ENCODE measurements at regions not wholly inside any gene's neighbourhood (a gene's known extent, or its start where the extent isn't known, plus 50 kb on each side); places are given as distances from the start of the nearest gene placed in this dataset.
"Not testable (repeated sequence)": the region's sequence is repeated elsewhere in the genome, so short reads cannot be mapped to it uniquely, and the experiment has no call there.

DNA sequence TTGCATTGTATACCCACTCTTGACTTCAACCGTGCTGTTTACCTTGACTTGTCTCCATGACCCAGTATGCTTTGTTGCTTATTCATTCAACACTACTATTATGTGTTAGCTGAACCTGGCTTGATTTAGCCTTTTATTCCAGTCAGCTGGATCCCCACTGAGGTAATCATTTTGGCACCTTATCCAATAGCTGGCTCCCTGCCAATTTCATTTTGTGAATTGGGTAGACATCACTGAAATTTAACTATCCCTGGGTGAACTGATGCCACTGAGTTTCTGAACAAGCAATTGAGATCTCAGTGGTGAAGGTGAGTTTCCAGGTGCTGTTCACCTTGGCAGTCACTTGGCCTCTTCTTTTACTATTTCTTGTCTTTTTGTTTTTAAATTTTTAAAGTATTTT is 584.3 kb downstream of the ADCYAP1 start:
- DNase-seq (ENCODE audit: low spot score) = no peak

GRCh38 chr18:1495387-1495786 is 590.7 kb downstream of the ADCYAP1 start:
- DNase-seq (ENCODE audit: low spot score) = no peak

DNA sequence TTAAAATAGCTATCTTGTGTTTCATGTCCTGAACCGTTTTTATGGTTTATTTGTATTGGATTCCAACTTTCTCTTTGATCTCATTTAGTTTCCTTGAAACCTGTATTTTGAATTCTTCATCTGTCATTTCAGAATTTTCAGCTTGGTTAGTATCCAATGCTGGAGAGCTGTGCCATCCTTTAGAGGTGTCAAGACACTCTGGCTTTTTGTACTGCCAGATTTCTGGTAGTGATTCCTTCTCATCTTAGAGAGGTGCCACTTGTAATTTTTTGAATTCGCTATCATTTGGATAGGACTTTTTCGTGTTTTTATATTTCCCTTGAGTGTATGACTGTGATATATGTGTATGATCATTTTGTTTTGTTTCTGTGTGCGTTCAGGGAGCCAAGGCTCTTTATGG is 591.4 kb downstream of the ADCYAP1 start:
- no peak for DNase-seq (ENCODE audit: low spot score)

GRCh38 chr18:1498216-1498615 is 593.5 kb downstream of the ADCYAP1 start:
- DNase-seq (ENCODE audit: low spot score) = no peak

DNA sequence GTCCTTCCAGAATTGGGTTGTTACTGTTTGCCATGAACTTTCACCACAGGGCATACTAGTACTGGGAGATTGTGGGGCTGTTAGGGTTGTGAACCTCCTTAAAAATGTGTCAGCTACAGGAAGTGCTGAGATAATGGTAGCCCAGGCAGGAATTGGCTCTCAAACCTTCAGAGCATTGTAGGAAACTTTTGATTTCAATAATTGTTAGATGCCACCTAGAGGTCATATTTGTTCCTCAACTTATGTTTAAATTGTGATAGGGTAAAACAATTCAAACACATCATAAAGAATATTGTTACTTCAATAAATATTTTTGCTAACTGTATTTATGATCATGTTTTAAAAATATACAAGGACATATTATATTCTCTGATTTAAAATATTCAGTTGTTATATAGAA is 594.6 kb downstream of the ADCYAP1 start:
- peak; percentile 48 for DNase-seq (ENCODE audit: low spot score)

DNA sequence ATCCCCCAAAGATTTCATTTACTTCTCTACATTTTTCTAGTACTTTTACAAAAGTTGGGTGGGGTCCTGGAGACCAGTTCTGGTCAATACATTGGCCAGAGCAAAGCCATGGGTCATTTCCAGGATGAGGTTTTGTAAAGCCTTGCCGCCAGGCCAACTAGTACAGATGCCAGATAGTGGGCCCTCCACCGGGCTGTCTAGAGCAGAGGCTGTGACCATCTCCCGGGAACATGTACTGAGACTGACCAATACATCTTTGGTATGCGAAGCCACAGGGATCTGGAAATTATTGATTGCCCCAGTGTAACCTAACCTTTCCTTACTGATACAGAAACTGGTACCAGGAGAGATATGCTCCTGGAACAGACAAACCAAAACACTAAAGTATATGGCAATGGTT is 599.2 kb downstream of the ADCYAP1 start:
- DNase-seq (ENCODE audit: low spot score) = no peak

DNA sequence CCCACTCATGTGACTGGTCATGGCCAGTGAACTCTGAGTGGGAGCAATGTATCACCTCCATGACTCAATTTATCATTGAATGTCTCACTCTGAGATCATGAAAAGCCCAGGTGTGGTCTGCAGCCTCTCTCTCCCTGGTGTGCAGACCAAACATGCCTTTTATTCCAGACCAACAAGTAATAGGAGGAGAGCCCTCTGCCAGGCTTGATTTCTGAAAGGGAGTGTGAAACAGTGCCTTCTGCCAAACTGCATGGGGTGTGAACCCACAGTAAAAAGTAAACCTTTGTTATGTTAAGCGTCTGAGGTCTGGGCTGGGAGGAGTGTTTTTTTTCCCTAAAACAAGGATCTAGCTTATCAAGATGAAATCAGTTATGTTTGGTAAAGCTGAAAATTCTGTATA is 601.2 kb downstream of the ADCYAP1 start:
- DNase-seq (ENCODE audit: low spot score) = no peak

DNA sequence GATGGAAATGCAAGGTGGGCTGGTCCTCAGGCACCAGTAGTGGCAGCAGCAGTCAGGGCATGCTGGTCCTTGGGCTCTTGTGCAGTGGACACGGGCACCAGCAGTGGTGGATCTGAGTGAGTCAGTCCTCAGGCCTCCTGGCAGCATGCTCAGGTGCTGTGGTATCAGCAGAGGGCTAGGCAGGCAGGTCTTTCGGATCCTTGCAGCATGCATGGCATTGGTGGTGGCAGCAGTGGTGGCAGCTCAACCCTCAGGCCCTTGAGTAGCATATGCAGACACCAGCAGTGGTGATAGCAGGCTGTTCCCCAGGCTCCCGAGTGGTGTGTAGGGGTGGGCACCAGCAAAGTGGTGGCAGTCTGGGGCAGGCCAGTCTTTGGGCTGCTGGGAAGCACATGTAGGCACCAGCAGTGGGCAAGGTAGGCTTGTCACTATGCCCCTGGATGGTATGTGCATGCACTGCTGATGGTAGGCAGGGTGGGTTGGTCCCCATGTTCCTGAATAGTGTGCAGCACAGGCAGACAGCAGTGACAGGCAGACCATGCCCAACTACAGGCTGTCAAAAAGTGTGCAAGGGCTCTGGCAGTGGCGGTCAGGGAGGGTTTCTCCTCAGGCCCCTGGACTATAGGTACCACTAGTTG is 606.0 kb downstream of the ADCYAP1 start:
- no peak for DNase-seq (ENCODE audit: low spot score)

DNA sequence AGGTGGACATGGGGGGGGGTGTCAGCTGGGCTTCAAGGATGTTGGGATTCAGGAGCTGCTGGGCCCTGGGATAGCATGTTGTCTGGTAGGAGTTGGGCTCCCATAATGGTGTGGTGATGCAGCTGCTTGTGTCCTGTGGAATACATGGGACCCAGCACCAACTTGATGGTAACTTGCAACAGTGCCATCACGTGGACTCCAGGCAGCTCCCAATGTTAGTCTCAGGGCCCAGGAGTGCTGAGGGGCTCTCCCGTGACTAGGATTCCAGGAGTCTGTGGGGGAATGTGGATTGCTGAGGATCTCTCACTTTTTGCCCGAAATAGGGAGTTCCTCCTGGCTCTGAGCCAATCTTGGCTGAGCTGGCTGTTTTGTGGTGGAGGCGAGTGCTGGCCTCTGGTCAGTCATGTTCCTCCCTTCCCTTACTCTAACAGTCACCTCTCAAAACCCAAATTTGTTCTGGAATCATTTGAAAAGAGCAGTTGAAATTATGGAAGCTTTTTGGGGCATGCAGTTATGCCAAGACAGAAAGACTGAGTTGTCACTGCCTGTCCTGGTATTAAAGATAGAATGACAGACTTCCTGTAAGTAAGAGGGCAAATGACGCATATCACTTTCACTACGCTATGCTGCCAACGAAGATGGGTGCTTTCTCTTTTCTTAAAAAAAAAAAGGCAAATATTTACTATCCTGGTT is 607.1 kb downstream of the ADCYAP1 start:
- DNase-seq (ENCODE audit: low spot score) = no peak

DNA sequence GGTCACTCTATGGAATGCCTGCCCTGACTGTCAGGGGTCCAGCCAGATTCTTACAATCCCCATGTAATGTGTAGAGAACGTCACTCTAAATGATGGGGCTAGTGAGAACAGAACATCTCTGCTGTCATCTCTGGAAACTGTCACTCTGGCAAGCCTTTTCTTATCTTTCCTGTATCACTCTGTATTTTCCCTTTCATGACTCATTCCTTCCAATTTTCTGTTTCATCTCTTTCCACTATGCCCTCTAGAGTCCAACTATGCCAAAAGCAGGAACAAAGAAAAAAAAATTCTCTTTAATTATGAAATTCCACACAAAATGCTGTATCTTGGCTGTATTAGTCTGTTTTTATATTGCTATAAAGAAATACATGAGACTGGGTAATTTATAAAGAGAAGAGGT is 608.8 kb downstream of the ADCYAP1 start:
- DNase-seq (ENCODE audit: low spot score) = no peak

GRCh38 chr18:1521588-1522248 is 617.0 kb downstream of the ADCYAP1 start:
- DNase-seq (ENCODE audit: low spot score) = not testable (repeated sequence)

- DNase-seq (ENCODE audit: low spot score) = no peak
These were observed 617.6 kb downstream of the ADCYAP1 start for GRCh38 chr18:1522249-1522615.

GRCh38 chr18:1526991-1527390 is 622.3 kb downstream of the ADCYAP1 start:
- no peak for DNase-seq (ENCODE audit: low spot score)

DNA sequence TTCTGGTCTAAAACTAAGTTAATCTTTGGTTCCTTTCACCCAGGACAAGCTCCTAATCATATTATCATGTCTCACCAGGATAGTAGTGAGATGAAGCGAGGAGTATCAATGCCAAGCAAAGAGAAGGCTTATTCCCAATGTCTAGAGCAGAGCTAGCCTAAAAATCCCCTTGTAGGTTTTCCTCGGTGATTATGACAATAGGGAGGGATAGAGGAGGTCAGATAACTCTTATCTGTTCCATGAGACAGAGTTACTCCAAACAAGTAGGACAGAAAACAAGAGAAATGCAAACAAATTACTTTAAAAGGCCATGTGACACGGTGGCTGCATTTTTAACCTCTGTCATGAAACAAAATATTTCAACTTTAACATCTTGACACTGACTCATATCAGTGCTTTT is 623.1 kb downstream of the ADCYAP1 start:
- no peak for DNase-seq (ENCODE audit: low spot score)

DNA sequence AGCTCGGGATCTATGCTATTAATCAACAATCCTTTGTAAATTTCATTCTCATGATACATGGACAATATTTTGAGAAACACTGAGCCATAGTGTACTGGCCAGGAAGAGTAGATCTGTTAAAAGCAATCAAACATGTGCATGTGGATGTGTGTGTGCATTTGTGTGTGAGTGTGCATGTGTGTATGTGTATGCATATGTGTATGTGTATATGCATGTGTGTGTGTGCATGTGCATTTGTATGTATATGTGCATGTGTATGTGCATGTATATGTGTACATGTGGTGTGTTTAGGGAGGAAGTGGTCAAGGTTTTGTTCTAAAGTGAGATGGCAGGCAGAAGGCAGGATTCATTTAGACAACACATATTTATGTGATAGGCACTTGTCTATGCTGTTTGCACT is 623.8 kb downstream of the ADCYAP1 start:
- DNase-seq (ENCODE audit: low spot score) = no peak

DNA sequence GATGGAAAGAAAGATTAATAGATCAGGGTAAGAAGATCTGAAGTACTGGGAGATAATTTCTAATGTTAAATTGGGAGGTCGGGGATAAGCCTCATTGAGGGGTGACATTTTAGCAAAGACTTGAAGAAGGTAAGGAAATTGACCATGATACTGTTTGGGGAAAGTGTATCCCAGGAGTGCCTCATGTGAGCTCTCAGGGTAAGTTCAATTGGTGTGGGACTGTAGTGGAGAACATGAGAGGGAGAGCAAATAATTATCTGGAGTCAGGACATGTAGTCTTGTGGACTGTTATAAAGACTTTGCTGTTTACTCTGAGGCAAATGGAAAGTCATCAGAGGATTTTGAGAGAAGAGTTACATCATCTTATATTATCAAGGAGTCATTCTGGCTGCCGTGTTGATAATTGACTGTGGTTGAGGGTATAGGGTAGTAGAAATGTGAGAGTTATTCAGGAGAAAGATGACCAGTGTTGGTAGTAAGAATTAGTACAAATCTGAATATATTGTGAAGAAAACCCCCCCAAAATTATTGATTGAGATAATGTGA is 624.4 kb downstream of the ADCYAP1 start:
- DNase-seq (ENCODE audit: low spot score) = no peak

DNA sequence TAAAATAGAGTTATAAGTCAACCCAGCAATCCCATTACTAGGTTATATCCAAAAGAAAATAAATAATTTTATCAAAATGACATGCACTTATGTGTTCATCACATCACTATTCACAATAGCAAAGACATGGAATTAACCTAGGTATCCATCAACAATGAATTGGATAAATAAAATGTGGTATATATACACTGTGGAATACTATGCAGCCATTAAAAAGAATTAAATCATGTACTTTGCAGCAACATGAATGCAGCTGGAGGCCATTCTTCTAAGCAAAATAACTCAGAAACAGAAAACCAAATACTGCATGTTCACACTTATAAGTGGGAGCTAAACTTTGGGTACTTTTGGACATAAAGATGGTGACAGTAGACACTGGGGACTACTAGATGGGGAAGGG is 626.0 kb downstream of the ADCYAP1 start:
- no peak for DNase-seq (ENCODE audit: low spot score)

GRCh38 chr18:1539276-1539675 is 634.6 kb downstream of the ADCYAP1 start:
- DNase-seq (ENCODE audit: low spot score) = no peak

DNA sequence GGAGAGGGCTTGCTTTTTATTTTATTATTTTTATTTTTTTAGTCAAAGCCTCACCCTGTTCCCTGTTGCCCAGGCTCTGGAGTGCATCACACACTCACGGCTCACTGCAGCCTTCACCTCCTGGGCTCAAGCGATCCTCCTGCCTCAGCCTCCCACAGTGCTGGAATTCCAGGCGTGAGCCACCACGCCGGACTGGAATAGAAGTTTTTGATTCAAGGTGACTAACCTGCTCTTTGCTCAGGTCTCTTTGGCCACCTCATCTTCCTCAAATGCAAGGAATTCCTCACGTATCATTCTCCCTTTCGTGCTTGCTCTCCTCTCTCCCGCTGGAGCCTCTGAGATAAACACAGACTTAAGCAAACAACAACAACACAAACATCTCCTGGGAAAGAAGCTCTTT is 636.8 kb downstream of the ADCYAP1 start:
- DNase-seq (ENCODE audit: low spot score) = no peak

DNA sequence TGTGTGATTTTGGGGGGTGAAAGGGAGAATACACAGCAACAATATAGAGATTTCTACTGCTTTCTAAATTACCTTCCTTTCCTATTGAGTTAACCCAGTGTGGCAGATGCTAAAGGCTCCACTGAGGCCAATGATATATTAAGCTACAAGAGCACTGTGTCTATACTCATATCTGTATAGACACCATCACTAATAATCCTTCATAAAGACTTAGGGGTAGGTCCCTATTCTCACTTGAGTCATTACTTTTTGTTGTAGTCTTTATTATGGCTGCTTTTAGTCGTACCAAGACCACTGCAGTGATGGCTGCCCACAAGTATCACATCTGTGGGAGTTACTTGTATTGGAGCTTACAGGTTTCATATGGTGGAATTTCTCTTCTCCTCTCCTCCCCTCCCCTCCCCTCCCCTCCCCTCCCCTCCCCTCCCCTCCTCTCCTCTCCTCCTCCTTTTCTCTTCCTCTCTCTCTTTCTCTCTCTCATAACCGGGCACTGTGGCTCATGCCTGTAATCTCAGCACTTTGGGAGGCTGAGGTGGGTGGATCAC is 637.6 kb downstream of the ADCYAP1 start:
- no peak for DNase-seq (ENCODE audit: low spot score)

DNA sequence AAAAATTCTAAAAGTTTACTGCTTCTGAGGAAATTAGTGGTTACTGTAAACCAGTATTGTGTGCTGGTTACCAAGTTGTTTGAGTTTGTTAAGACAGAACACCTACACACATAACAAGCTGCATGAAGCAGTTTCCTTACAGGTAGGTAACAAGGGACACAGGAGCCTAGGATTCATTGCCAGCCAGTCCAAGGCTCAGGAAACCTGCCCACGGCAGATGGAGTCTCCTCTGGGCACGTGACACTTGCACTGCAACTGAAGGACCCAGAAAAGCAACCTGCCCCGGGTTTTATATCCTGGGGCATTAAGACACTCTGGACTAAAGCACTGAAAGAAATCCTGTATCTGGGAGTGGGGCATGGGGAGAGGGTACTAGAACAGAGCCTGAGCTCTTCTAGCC is 639.3 kb downstream of the ADCYAP1 start:
- no peak for DNase-seq (ENCODE audit: low spot score)

GRCh38 chr18:1557711-1558110 is 653.0 kb downstream of the ADCYAP1 start:
- not testable (repeated sequence) for DNase-seq (ENCODE audit: low spot score)

DNA sequence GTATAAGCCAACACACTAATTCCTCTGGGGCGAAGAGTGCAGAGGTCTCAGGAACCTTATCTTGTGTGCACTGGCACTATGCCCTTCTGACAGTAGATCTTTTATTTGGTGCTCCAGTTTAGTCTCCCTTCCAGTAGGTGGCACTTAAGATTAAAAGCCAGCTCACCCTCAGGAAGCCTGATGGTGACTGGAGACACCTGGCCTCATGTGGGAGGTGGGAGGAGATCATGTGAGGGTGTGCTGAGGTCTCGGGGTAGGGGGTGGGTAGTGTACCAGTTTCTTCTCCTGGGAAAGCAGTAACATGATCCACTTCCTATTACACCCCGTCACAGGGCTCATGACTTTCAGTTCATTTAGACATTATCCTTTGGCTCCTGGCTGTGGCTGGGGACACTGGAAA is 654.9 kb downstream of the ADCYAP1 start:
- DNase-seq (ENCODE audit: low spot score) = no peak

Data from D341Med (cell line).